ENCODE measurements at regions not wholly inside any gene's neighbourhood (a gene's known extent, or its start where the extent isn't known, plus 50 kb on each side); places are given as distances from the start of the nearest gene placed in this dataset.
A peak's percentile ranks its signal among the peaks of the same experiment; 100 is the strongest.

GRCh38 chrX:45437186-45437585, 236.5 kb upstream of the DIPK2B start:
- H3K4me3 Mint-ChIP-seq = no peak overlapping the region
- H3K36me3 Mint-ChIP-seq (ENCODE audit: low read depth) = peaks cover 10% of the 10 kb centered on the region
- H3K4me1 Mint-ChIP-seq (ENCODE audit: low read depth) = peaks cover 52% of the 10 kb centered on the region
- no peaks in the 10 kb centered on the region for H3K9me3 Mint-ChIP-seq
- no peak for TF ChIP-seq CTCF (IDR thresholded peaks at IDR 0.05)
- H3K27me3 Mint-ChIP-seq (ENCODE audit: insufficient read depth) = no peaks in the 10 kb centered on the region; the same call in 1 of the 2 replicates
- no peak for DNase-seq
- no peak overlapping the region for H3K27ac Mint-ChIP-seq

- no peak for TF ChIP-seq CTCF (IDR thresholded peaks at IDR 0.05)
- Mint-ChIP-seq H3K27me3 (ENCODE audit: insufficient read depth) (no peaks in the 10 kb centered on the region; the same call in 1 of the 2 replicates), H3K27ac (peak overlapping the region; percentile 78), H3K4me1 (ENCODE audit: low read depth) (peaks cover 50% of the 10 kb centered on the region), H3K9me3 (peaks cover 5% of the 10 kb centered on the region; the same call in 1 of the 2 replicates), H3K36me3 (ENCODE audit: low read depth) (peaks cover 14% of the 10 kb centered on the region), H3K4me3 (peak overlapping the region; percentile 26; the same call in 1 of the 2 replicates)
- no peak for DNase-seq
Observed at GRCh38 chrX:45435481-45435880, 234.8 kb upstream of the DIPK2B start.

- DNase-seq = no peak
- peaks cover 14% of the 10 kb centered on the region for H3K36me3 Mint-ChIP-seq (ENCODE audit: low read depth)
- H3K27me3 Mint-ChIP-seq (ENCODE audit: insufficient read depth) = no peaks in the 10 kb centered on the region; the same call in 1 of the 2 replicates
- no peak for TF ChIP-seq CTCF (IDR thresholded peaks at IDR 0.05)
- peaks cover 56% of the 10 kb centered on the region for H3K4me1 Mint-ChIP-seq (ENCODE audit: low read depth)
- no peak overlapping the region for H3K27ac Mint-ChIP-seq
- H3K9me3 Mint-ChIP-seq = peaks cover 5% of the 10 kb centered on the region; the same call in 1 of the 2 replicates
- no peak overlapping the region for H3K4me3 Mint-ChIP-seq
Observed at GRCh38 chrX:45434231-45434630, 233.6 kb upstream of the DIPK2B start.

GRCh38 chrX:45428831-45429230, 228.2 kb upstream of the DIPK2B start:
- no peaks in the 10 kb centered on the region for H3K27me3 Mint-ChIP-seq (ENCODE audit: insufficient read depth)
- no peak overlapping the region for H3K4me3 Mint-ChIP-seq
- H3K36me3 Mint-ChIP-seq (ENCODE audit: low read depth) = peaks cover 32% of the 10 kb centered on the region
- H3K27ac Mint-ChIP-seq = peak overlapping the region; percentile 31; the same call in 1 of the 2 replicates
- TF ChIP-seq CTCF (IDR thresholded peaks at IDR 0.05) = no peak
- DNase-seq = peak; percentile 5
- peaks cover 5% of the 10 kb centered on the region; the same call in 1 of the 2 replicates for H3K9me3 Mint-ChIP-seq
- H3K4me1 Mint-ChIP-seq (ENCODE audit: low read depth) = peaks cover 50% of the 10 kb centered on the region

GRCh38 chrX:45424326-45424725, 223.7 kb upstream of the DIPK2B start:
- Mint-ChIP-seq H3K9me3 (0 out of 2 replicates have a peak, but pooled peaks cover 4% of the 10 kb centered on the region), H3K4me1 (ENCODE audit: low read depth) (peaks cover 67% of the 10 kb centered on the region), H3K36me3 (ENCODE audit: low read depth) (peaks cover 27% of the 10 kb centered on the region), H3K4me3 (no peak overlapping the region), H3K27me3 (ENCODE audit: insufficient read depth) (peaks cover 2% of the 10 kb centered on the region; the same call in 1 of the 2 replicates), H3K27ac (peak overlapping the region; percentile 89)
- no peak for TF ChIP-seq CTCF (IDR thresholded peaks at IDR 0.05)
- peak; percentile 13 for DNase-seq

Measured in HFFc6 (cell line).